Ovary (tissue), 3 donors: ENCODE measurements at regions not wholly inside any gene's neighbourhood (a gene's known extent, or its start where the extent isn't known, plus 50 kb on each side); places are given as distances from the start of the nearest gene placed in this dataset.

Source experiments
- EP300 ChIP-seq: sonication (generic); formaldehyde crosslinking; IDR thresholded peaks from one replicate; pipeline ENCODE4 v1.6.1; 2017; ENCODE audit warnings: antibody characterized with exemption
- POLR2A ChIP-seq: fragments of 450-650 bp; IDR thresholded peaks from one replicate; pipeline ENCODE4 v1.6.1; 2017; ENCODE audit warnings: antibody characterized with exemption, mild to moderate bottlenecking, moderate library complexity
- TF ChIP-seq, protein P1 (sequence below), 3 donors: fragments of 450-650 bp in 2 of 3; fragments of 200-600 bp in 1 of 3; IDR thresholded peaks; one replicate each; pipeline versions ENCODE4 v1.5.1 to v1.8.0; 2016 to 2022; ENCODE audit warnings: antibody characterized with exemption in 3 of 3, mild to moderate bottlenecking in 1 of 3
- donor health status: DM: no; HTN: no; CAD: no.

DNA sequence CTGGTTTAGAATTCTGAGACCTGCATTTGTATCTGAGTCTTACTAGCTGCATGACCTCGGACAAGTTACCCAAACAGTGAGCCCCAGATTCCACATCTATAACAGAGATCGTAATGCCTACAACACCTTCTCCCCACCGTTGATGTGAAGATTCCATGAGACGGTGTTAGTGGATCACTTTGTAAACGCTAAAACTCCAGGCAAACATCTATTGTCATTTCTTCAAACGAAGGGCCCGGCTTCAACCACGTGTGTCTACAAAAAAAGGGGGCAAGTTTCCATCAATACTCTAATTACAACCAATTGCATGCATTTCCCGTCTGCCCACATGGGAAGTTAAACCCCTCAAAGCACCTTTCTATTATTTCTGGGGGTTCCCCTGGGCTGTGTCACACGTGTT, 99.1 kb upstream of the ENPP6 start:
- TF ChIP-seq, protein P1, sequence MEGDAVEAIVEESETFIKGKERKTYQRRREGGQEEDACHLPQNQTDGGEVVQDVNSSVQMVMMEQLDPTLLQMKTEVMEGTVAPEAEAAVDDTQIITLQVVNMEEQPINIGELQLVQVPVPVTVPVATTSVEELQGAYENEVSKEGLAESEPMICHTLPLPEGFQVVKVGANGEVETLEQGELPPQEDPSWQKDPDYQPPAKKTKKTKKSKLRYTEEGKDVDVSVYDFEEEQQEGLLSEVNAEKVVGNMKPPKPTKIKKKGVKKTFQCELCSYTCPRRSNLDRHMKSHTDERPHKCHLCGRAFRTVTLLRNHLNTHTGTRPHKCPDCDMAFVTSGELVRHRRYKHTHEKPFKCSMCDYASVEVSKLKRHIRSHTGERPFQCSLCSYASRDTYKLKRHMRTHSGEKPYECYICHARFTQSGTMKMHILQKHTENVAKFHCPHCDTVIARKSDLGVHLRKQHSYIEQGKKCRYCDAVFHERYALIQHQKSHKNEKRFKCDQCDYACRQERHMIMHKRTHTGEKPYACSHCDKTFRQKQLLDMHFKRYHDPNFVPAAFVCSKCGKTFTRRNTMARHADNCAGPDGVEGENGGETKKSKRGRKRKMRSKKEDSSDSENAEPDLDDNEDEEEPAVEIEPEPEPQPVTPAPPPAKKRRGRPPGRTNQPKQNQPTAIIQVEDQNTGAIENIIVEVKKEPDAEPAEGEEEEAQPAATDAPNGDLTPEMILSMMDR (IDR thresholded peaks at IDR 0.05) = no peak
- TF ChIP-seq POLR2A = no peak
- no peak for TF ChIP-seq EP300
